ENCODE measurements at regions not wholly inside any gene's neighbourhood (a gene's known extent, or its start where the extent isn't known, plus 50 kb on each side); places are given as distances from the start of the nearest gene placed in this dataset.
"Not testable (repeated sequence)": the region's sequence is repeated elsewhere in the genome, so short reads cannot be mapped to it uniquely, and the experiment has no call there.

DNA sequence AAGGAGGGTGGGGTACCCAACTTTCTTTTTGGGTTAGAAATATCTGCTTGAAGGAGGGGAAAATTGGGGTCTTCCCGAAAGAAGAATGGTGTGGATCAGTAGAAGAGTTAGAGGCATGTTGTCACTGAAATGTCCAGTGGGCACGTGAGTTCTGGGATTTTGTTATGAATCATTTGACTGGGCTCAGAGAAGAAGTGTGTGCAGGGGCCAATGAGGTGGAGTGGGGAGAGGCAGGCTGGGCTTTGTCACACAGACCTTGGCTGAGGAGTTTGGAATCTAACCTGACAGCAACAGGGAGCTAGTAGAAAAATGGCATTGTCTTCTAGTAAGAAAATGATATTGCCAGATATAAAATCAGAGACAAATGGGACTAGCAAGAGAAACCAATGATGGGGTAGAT is 436.8 kb downstream of the MFSD1 start:
- no peak for DNase-seq

DNA sequence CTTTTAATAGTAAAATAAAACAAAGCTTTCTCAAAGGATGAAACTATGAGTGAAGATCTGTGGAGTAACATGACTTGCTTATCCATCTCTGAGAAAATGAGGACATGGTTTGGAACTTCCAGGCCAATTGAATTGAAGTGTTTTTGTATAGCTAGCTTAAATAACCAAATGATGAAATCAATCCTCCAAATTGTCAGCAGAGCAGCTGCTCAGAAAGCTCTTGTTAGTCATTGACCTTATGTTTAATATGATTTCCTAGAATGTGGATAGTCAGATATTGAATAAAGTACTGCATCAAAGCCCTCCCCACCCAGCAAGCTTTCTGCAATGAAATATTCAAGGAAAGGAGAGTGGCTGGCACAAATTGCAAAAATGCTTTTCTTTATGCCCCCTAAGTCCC is 437.2 kb downstream of the MFSD1 start:
- no peak for DNase-seq

DNA sequence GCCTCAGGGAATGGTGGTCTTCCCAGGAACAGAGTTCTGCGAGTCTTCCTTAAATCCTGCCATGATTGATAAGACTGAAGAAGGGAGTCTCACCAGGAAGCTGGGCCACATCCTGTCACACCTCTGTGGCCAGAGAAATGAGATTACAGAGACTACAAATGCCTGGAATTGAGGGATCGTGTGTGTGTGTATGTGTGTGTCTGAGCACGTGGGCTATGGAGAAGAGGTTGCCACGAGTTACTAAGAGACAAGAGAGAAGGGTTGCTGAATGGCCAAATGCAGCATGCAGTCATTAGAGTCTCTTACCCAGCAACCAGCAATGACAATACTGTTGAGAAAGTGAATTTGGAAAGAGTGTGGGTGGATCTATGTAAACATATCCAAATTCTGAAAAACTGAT is 443.1 kb downstream of the MFSD1 start:
- DNase-seq, result no peak

DNA sequence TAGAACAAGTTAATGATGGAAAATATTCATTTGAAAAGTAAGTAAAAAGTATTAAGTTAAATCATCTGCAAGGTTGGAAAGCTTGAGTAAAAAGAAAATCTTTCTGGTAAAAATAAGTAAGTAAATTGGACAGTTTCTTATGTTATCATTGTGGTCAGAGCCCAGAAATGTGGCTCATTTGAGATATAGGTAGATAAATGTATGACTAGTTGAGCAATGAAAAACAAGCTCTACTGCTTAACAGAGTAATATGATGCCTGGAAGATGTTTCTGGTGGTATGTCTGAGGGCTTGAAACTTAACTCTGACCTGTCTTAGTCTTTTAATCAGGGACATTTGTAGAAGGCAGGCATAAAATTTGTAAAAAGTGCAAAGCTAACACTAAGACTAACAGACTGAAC is 444.0 kb downstream of the MFSD1 start:
- no peak for DNase-seq

DNA sequence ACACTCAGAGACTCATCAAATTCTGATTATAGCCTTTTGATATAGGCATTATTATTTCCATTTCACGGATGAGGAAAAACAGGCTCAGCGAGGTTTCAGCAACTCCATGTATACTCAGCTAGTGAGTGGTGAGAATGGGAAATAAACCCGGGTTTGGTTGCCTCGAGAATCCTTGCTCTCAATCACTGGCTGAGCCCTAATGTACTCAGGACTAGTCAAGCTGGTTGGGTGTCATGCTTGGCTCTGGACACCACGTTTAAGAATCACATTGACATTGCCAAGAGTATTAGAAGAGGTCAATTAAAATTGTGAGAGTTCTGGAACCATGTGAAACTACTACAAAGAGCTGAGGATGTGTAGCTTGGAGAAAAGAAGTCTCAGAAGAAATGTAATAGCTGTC is 444.5 kb downstream of the MFSD1 start:
- no peak for DNase-seq

DNA sequence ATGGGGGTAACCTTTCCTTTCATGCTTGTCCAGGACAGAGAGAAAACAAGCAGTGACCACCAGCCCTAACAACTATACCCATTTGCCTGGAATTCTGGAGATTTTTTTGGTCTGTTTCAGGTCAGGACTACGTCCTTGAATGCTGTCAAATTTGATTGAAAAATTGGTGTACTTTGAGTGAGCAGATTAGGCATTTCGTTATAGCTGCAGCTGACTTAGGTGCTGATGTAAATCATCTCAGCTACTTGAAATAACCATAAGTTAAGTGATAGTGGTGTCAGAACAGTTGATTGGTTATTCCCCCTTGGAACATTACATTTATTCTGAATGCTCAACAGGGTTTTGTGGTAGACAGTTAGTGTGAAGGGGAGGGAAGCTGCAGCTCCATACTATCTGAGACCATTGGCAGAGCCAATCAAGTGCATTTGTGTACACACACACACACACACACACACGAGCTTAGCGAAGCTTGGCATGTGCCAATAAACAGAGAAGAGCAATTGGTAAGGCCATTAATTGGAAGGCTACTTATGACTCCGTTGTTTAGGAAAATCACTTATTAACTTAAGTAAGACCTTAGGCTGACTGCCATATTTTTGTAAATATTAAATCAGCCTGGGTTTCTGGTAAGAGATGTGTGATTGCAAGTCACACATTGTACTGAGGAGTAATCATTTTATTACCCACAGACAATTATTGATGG is 447.8 kb downstream of the MFSD1 start:
- no peak for DNase-seq

DNA sequence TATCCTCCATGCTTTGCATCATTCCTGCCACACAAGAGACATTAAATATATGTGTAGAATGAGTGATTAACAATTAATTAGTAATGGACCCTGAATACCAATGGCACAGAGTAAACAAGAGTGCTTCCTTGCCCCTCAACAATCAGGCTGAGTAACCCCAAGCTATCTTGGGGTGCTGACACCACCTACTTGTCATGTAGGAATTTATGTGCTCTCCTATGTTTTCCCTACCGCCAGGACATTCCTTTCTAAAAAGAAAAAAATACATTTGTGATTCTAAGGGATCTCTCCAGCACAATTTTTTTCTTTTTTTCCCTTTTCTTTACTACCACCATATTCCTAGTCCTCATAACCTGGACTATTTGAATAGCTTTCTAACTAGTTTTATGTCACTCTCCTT is 449.1 kb downstream of the MFSD1 start:
- DNase-seq, result no peak

DNA sequence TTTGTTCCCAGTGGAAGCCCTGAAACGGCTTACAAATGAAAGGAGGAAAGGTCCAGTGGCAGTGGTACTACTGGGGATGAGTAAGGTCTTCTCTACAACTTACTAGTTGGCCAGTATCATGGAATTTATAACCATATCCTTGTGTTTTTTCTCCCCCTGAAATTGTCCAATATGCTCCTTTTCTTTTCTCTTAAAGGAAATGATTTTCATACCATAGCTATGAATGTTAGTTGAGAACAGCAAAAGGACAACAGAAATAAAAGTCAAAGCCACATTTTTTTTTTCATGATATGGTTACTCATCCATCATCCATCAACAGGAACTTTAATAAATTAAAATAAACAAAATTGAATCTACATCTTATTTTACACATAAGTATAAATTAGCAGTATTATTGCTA is 450.4 kb downstream of the MFSD1 start:
- no peak for DNase-seq

DNA sequence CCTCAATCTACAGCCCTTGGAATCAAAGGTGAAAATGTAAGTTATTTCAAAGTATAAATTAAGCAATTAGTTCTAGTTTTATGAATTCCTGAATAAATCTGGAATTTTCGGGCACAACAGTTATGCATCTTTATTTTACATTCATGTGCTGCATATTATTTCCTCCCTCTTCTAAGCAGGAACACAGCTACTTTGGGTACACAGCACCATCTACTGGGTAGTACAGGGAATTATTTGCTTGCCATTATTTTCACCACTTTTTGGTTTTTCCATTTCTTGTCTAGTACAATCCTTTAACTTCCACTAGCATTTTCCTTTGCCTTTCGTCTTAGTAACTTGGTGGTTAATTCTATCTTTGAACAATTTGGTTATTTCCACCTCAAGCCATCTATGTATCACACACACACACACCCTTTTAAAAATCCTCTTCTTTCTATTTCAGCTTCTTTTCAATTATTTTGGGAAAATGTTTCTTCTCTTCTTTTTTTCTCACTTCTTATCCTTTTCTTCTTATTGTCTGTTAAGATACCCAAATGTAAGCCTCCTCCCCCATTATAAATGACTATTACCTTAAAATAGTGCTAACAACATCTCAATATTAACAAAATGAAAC is 451.0 kb downstream of the MFSD1 start:
- DNase-seq, result peak; percentile 20

DNA sequence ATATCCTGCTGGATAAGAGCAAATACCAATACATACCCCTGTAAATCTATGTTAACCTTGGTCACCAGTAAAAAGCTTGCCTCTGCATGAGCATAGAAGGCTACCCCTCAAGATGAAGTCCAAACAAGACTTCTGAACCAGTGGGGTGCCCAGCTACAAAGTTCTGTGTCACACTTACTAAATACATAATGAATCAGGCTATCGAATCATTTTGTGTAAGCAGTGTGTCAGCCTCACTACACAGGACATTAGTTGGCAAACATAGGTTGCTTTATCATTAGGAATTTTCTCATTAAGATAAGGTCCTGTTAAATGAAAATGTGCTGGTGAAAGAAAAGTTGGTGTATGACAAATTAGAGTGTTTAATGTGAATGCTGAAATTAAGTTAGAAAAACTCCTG is 452.0 kb downstream of the MFSD1 start:
- no peak for DNase-seq

DNA sequence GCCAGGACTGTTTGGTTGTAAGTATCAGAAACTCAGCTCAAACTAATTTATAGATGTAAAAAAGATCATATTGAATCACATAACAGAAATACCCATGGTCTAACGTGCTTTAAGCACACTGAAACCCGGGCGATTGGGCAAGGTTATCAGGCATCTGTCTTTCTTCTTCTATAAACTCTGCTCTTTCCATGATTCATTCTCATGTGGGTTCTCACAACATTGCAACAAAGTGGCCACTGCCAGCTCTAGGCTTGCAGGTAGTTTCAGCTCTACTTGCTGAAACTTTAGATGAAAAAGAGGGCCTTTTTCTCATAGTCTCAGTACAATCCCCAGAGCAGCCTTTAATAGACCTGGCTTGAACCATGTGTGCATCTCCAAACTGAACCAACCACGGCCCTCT is 456.1 kb downstream of the MFSD1 start:
- no peak for DNase-seq

DNA sequence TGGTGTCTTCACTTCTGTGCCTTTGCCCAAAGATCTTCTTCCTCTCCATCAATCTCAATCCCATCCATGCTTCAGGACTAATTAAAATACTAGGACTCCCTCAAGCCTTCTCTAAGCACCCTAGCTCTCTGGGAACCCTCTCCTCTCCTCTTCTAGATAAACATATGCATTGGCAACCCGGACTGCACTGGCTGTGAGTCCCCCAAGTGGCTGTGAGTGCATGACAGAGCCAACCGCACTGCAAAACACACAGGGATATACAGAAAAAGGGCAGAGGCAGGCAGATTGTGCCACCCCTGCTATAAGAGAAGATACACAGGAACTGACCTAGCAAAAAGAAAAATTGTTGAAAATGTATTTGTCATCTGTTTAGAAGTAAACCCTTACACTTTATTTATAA is 457.1 kb downstream of the MFSD1 start:
- DNase-seq, result no peak

DNA sequence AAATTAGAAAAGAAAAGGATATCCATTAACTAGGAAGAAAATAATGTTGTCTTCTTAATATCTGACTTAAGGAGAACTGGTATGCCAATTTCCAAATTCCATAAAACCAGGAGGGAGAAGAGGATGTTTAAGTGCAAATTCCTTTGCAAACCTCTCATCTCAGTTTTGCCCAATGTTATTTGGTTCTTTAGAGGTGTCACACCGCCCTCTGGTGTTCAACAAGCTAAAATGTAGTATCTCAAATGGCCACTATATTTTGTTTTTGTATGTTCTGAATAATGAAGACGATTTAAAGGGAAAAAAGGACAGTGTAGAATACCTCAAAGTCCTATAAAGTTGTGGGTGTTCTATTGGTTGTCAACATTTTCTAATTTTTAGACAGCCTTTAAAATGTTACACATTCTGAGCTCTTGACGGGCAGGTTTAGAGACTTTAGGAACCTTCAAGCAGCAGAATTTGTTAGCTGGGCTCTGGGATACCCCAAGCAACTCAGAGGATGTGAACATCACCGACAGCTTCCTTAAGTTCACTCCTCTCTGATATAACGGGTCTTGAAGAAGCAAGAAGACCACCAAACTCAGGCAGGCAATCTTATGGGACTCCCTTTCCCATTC is 458.3 kb downstream of the MFSD1 start:
- no peak for DNase-seq

DNA sequence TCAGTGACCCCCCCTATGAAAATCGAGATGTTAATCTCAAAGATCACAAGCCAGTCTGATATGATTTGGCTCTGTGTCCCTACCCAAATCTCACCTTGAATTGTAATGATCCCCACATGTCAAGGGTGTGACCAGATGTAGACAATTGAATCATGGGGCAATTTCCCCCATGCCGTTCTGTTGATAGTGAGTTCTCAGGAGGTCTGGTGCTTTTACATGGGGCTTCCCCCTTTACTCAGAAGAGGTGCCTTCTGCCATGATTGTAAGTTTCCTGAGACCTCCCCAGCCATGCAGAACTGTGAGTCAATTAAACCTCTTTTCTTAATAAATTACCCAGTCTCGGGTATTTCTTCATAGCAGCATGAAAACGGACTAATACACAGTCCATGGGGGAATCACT is 459.5 kb downstream of the MFSD1 start:
- DNase-seq, result not testable (repeated sequence)

DNA sequence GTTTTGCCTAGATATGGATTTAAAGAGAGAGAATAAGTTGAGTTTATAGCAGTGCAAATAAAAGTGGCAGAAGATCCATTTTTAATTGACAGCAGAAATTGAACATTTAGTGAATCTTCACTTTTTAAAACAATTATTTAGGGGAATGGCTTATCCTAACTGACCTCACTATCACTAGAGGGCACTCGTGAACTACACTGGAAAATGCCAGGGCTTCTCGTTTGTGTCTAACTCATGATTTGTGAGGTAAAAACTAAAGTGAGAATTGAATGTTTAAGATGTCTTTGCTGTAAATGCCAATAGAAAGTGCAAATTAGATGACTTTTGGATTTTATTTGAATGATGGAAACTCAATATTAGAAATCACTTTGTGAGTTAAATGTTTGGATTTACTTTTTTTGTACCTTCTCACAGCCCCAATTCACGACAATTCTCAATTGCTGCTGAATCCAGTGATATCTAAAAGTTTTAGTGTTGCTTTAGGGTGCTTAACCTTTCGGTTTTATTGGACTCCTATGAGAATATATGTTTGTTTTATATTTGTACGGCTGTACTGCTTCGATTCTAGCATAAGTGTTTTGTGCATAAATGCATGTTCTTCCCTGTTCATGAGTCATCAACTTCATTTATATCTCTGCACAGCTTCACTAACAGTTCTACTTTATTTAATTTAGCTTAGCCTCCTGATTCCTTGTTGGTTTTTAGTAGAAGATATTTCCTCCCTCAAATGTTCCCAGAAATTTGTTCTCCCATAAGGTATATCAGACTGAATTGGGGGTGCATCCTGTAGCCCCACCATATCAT is 462.1 kb downstream of the MFSD1 start:
- no peak for DNase-seq

DNA sequence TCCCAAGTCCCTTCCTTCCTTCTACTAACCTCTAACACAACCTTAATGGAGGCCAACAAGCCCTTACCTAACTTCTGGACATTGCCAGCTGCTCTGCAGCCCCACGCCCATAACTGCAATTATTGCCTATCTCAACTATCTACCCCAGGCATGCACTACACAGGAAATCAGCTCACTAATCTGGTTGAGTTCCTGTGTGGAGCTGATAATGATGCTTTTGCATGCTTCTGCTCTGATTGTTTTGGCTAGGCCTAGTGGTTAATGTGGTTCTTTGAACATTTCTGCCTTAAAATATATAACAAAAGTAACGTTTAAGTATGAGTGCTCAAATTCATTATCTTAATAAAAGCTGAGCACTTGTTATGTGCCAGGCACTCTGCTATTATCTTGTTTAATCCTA is 463.9 kb downstream of the MFSD1 start:
- no peak for DNase-seq

DNA sequence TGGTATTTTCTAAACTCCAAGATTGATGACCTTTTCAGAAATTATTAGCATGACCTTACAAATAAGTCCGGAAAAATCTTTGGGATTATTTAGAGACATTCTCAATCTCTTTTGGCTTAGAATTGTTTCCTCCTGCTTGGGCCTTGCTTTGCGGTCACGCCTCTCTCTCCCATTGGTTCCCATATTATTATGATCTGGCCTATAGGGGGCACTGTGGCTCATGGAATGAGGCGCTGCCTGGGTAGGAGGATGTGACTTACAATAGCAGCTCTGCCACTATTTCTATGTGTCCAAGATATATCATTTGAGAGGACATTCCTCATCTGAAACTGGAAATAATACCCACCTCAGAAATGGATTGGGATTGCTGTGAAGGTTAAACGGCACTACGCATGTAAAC is 464.9 kb downstream of the MFSD1 start:
- no peak for DNase-seq

DNA sequence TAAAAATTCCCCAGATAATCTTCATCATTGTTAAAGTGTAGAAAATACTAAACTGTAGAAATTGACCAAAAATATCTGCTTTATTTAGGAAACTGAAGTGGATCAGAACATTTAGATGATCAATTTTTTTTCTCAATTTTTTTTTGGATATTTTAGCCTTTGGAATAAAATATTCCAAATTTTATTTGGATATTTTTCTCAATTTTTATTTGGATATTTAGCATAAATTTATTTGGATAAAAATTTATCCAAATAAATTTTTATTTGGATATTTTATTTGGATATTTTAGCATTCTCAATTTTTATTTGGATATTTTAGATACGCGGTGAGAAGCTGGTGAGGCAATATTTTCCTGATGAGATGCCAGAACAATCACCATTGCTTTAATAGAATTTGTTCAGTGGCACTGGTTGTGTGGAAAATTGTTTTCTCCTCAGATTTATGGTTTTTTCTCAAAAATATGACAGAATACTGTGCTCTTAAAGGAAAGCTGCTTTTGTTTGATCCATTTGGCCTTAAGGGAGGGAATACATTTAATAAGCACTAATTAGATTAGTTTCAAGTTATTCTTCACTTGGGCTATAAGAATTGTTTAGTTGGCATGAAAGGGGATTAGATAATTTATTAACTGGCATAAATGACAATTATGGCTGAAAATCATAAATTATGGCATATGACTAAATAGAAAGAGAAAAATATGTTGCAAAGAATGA is 470.1 kb downstream of the MFSD1 start:
- DNase-seq, result no peak

DNA sequence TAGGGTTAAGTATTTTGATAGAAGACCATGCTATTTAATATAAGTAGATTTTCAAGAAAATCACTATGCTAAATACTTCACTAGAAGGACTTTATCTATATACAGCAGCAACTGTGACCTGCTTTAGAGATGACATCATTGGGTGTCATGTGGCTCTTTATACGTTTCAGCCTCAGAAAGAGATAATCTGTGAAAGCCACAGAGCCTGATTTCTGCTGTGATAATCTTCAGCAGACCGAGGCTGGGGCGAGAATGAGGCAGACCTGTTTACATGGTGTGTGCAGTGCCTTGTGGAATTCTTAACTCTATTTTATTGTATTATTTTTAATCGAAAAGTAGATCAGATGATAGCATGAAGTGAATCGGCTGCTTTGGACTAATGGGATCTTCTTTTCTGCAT is 471.2 kb downstream of the MFSD1 start:
- DNase-seq, result no peak

DNA sequence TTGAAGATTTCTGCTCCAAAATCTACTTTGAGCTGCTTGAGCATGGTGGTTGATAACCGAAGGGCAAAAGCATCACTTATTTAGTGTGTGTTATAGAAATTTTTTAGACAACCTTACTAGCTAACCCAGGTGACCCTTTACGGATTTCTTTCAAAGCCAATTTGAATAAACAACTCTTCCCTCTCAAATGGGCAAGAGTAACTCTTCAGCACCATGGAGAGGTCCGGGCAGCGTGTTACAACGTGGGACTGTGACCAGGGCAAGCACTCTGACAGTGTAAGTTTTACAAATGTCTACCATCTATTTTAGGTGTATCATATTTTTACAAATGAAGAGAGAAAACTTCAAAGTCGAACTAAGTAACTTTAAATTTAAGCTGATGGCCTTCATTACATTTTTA is 471.8 kb downstream of the MFSD1 start:
- no peak for DNase-seq

DNA sequence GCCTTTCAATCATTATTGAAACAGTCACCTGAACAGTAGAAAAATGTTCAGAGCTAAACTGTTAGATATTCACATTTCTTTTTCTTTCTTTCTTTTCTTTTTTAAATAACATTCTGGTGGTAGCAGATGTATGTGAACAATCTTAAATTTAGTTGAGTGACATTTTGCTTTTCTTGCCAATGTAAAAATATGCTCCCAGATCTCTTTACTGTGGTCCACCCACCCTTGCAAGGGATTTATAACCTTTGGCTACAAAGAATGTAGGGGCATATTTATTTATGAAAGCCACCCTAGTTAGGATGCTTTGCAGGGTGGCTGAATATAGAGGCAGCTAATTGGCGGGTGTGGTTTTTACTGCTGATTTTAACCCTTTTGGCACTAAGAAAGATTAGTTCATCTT is 473.9 kb downstream of the MFSD1 start:
- no peak for DNase-seq

DNA sequence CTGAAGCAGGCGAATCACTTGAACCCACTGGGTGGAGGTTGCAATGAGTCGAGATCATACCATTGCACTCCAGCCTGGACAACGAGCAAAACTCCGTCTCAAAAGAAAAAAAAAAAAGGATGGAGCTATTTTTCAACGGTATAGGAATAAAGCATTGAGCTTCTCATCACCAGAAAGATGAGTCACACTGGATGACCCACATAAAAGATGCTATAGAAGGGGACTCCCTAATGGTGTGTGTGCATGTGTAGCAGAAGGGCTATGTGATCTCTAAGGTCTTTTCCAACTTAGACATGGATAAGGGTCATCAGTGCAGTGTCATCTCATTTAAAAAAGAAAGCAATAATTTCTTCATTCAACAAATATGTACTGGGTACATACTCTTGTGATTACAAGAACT is 476.0 kb downstream of the MFSD1 start:
- DNase-seq, result no peak
